Sigmoid colon (tissue), 4 donors: ENCODE measurements at regions not wholly inside any gene's neighbourhood (a gene's known extent, or its start where the extent isn't known, plus 50 kb on each side); places are given as distances from the start of the nearest gene placed in this dataset.

Experiments used
- EP300 ChIP-seq, 4 donors: sonication (generic); formaldehyde crosslinking; IDR thresholded peaks; one replicate each; pipeline ENCODE4 v1.6.1; 2017; ENCODE audit warnings: antibody characterized with exemption in 4 of 4
- POLR2A ChIP-seq, 2 donors: fragments of 450-650 bp; IDR thresholded peaks; one replicate each; pipeline ENCODE4 v1.6.1; 2016; ENCODE audit warnings: antibody characterized with exemption in 2 of 2, mild to moderate bottlenecking in 2 of 2, moderate library complexity in 2 of 2
- POLR2AphosphoS5 ChIP-seq, 4 donors: sonication (generic); formaldehyde crosslinking; IDR thresholded peaks; one replicate each; pipeline ENCODE4 v1.6.1; 2017; ENCODE audit warnings: antibody characterized with exemption in 4 of 4
- TF ChIP-seq, protein P1 (sequence below), 4 experiments: fragments of 450-650 bp in 3 of 4; fragments of 200-600 bp in 1 of 4; IDR thresholded peaks; one replicate each; pipeline ENCODE4 v1.5.1; 2016 to 2019; ENCODE audit warnings: antibody characterized with exemption in 4 of 4, mild to moderate bottlenecking in 3 of 4, moderate library complexity in 2 of 4

DNA sequence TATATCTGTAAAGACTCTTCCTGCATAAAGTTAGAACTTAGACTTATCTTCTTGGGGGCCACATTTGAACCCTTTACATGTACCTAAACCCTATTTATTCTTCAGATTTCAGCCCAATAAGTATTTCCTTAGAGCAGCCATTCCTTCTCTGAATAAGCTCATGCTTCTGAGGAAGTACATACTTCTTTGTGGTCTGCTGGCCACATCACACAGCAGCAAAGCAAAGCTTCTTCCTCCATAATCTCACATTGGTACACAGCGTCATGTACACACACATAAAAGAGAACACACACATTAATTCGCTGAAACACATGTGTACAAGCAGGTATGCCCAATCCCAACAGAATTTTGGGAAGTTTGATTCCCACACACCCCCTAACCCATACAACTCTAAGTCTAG lies 331.0 kb downstream of the CDH2 start:
- TF ChIP-seq POLR2A (IDR thresholded peaks at IDR 0.05) (no peak), POLR2AphosphoS5 (IDR thresholded peaks at IDR 0.05) (no peak), EP300 (IDR thresholded peaks at IDR 0.05) (no peak)
- TF ChIP-seq, protein P1, sequence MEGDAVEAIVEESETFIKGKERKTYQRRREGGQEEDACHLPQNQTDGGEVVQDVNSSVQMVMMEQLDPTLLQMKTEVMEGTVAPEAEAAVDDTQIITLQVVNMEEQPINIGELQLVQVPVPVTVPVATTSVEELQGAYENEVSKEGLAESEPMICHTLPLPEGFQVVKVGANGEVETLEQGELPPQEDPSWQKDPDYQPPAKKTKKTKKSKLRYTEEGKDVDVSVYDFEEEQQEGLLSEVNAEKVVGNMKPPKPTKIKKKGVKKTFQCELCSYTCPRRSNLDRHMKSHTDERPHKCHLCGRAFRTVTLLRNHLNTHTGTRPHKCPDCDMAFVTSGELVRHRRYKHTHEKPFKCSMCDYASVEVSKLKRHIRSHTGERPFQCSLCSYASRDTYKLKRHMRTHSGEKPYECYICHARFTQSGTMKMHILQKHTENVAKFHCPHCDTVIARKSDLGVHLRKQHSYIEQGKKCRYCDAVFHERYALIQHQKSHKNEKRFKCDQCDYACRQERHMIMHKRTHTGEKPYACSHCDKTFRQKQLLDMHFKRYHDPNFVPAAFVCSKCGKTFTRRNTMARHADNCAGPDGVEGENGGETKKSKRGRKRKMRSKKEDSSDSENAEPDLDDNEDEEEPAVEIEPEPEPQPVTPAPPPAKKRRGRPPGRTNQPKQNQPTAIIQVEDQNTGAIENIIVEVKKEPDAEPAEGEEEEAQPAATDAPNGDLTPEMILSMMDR (IDR thresholded peaks at IDR 0.05) = no peak
